Midbrain (tissue), 1 donor: ENCODE measurements at regions not wholly inside any gene's neighbourhood (a gene's known extent, or its start where the extent isn't known, plus 50 kb on each side); places are given as distances from the start of the nearest gene placed in this dataset.
A peak's percentile ranks its signal among the peaks of the same experiment; 100 is the strongest.
"Not testable (repeated sequence)": the region's sequence is repeated elsewhere in the genome, so short reads cannot be mapped to it uniquely, and the experiment has no call there.

Source experiments
- DNase-seq: peaks from one replicate; lab custom pipeline; 2025; lab: John Stamatoyannopoulos, UW

DNA sequence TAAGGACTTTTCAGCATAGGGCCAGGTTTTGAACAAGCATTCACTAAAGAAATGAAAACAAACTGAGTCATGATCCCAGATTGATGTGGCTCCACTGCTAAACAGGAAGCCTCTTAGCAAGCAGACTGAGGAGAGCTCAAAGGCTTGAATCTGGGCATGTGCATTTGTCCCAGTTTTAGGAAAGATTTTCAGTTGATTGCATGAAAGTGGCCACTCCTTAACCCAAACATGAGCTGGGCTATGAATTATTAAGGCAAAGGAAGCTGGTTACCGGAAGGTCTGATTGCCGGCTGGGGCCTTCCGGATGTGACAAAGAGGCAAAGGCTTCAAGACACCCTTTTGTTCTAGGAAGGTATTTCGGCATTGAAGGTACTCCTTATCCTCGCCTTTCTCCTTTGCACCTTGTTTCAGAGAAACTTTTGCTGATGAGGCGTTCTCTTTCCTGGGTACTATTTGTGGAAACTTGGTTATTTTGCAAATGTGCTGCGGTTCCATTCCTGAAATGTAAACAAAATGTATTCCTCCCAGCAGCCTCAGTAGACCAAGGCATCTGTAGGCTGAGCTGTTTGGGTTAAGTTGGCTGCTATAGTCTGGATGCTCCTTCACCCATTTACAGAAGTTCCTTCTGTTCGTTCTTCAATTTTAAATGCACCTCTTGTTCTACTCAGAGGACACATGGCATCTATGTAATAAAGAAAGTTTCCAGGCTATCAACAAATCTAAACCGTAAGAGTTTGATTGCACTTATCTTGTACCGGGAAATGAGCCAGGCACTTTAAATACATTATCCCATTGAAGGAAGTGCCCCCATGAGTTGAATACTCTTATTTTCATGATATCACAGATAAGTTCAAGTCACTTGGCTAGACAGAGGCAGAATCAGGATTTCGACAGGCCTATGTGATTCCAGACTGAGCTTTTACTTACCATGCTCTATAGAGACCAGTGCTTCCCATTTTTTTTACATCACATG lies 115.6 kb upstream of the METAP2 start:
- no peak for DNase-seq

DNA sequence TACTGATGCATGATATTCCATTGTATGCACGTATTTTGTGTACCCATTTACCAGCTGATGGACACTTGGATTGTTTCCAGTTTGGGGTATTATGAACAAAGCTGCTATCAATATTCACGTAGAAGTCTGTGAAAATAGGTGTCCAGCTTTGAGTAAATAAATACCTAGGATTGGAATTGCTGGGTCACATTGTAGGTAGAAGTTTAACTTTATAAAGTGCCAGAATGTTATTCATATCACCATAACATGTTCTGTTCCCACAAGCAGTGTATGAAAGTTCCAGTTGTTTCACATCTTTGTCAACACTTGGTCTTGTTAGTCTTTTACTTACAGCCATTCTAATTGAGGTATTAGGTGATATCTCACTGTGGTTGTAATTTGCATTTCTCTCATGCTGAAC lies 108.0 kb upstream of the METAP2 start:
- no peak for DNase-seq

GRCh38 chr12:95368931-95369330 lies 105.0 kb upstream of the METAP2 start:
- DNase-seq = no peak

DNA sequence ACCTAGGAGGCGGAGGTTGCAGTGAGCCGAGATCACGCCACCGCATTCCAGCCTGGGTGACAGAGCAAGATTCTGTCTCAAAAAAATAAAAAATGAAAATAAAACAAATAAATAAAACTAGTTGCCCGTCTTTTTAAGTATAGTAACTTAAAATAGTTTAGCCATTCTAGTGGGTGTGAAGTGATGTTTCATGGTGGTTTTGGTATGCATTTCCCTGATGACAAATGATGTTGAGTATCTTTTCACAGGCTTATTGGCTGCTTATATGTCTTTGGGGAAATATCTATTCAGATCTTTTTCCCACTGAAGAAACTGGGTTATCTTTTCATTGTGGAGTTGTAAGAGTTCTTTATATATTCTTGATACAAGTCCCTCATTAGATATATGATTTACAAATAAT lies 102.4 kb upstream of the METAP2 start:
- no peak for DNase-seq

- DNase-seq = not testable (repeated sequence)
These were observed 94.5 kb upstream of the METAP2 start for GRCh38 chr12:95379481-95379880.

- DNase-seq = not testable (repeated sequence)
These were observed 93.6 kb upstream of the METAP2 start for GRCh38 chr12:95380334-95380733.

DNA sequence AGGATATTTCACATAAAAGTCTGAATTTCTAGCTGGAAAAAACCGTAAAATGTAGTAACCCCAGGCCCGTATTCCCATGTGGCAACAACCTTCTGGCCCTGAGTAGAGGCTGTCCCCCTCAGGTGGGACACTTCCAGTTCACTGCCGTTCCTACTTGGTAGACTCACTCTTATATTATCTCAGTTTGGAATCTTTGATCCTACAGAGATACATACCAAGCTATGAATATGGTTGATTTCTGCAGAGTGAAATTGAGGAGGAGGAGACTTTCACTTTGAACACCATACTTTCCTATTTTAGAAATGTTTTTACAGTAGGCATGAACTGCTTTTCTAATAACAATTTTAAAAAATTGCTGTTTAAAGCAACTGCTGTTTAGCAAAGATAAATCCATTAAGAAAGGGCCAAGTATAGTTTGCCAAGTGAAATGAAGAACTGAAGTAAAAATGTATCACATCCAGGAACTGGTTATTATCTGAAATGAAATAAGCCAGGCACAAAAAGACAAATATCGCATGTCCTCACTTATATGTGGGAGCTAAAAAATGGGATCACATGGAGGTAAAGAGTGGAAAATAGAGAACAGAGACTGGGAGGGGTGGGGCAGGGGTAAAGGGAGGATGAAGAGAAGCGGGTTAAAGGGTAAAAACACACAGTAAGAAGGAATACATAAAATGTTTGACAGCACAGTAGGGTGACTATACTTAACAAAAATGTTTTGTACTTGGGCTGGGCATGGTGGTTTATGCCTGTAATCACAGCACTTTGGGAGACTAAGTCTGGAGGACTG lies 92.8 kb upstream of the METAP2 start:
- DNase-seq = no peak

DNA sequence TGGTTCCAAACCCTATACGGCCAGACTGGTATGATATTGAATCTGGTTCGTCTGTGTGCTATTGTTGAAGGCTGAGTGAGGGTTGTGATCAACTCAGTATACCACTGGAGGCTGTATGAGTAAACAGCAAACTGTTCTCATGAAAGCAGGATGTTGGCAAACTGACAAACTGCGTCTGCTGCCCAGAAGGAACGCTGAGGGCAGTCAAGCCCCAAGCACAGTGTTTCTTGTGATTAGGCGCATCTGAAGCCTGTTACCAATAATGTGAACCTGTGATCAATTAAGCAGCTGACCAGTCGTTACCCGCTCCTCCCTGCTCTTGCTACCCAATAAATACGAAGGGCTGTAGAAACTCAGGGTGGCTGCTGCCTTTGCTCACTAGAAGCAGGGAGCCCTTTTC lies 90.0 kb upstream of the METAP2 start:
- peak; percentile 22 for DNase-seq

GRCh38 chr12:95384785-95385184 lies 89.2 kb upstream of the METAP2 start:
- no peak for DNase-seq

DNA sequence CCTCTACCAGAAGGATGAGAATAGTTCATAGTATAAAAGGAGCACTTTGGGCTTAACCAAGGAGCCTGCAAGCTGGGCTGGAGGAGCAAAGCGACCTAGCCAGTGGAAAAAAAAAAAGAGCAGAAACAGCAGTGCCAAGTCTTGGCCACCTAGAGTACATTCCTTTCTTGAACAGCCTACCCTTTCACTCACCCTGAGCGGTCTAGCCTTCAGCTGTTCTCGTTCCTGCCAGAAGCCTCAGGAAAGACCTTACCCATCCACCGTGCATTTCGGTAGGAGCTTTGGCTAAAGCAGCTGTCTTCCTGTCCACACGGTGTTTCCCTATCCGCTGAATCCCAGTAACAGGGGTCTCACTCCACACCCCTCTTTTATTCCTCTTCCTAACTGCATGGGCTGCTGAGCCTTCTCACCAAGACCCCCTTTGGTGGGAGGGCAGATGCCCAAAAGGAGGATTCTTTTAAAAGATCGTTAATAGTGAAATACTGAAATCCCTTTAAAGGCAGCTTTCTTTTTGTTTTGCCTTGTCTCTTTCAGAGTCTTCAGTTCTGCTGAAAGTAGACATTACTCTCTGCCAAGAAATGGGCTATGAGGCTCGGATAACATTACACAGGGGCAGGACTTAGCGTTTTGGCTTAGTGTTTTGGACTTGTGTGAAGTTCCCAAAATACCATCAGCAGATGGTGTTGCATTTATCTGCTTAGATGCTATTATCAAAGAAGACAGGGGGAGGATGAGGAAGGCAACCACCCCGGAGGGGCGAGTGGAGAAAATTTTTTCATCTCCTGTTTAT lies 88.5 kb upstream of the METAP2 start:
- peak; percentile 12 for DNase-seq

DNA sequence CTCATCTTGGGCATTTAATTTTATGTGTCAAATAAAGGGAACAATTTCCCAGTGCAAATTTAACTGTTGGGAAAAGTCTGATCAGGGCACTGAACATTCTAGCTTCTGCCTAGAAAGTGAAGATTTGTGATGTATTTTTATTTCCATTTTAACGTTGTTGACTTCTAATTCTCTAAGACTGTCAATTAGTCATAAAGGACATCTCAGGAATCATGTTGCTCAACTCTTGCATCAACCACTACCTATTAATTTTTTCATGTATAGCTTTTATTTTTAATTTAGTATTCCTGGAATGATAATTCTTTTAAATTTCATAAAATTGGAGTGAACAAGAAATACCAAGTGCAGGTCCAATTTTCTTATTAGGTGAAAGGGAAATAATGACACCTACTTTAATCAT lies 87.9 kb upstream of the METAP2 start:
- no peak for DNase-seq

DNA sequence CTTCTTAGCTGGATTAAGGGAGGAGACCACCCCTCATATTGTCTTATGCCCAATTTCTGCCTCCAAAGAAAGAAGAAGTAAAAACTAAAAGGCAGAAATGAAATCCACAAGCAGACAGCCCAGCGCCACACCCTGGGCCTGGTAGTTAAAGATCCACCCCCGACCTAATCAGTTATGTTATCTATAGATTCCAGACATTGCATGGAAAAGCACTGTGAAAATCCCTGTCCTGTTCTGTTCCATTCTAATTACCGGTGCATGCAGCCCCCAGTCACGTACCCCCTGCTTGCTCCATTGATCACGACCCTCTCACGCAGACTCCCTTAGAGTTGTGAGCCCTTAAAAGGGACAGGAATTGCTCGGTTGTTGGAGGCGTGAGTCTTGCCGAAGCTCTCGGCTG lies 85.7 kb upstream of the METAP2 start:
- DNase-seq = not testable (repeated sequence)

DNA sequence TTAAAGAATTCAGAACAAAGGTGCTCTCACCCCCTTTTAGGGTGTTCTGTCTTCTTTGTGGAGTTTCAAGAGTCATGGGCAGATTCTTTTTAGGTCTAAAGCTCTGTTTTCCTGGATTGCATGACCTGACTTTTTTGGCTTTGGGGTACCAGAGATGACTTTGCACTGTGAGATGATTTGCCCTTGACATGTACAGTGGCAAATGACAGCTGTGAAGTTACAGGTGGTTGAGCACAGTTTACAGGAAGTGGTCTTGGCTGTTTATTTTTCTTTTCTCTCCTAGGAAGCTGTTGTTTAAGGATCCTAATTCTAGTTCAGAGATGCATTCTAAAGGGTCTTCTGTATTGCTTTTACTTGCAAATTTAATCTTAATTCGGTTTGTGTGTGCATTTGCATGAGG lies 83.8 kb upstream of the METAP2 start:
- no peak for DNase-seq

DNA sequence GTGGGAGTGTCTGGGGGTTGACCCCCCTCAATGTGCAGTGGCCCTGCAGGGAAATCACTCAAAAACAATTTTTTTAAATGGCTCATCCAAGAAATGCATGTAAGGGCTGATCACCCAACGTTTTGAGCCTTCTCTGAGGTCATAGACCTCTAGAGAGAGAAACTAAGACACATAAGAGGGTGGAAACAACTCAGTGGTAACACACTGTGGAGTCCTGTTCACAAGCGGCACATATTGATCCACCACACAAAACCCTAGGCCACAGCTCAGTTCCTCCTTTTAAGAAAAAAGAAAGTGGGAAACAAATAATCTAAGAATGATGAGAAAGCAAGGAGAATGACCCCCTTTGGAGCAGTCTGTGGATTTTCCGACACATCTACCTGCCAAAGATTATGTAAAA lies 83.0 kb upstream of the METAP2 start:
- no peak for DNase-seq

DNA sequence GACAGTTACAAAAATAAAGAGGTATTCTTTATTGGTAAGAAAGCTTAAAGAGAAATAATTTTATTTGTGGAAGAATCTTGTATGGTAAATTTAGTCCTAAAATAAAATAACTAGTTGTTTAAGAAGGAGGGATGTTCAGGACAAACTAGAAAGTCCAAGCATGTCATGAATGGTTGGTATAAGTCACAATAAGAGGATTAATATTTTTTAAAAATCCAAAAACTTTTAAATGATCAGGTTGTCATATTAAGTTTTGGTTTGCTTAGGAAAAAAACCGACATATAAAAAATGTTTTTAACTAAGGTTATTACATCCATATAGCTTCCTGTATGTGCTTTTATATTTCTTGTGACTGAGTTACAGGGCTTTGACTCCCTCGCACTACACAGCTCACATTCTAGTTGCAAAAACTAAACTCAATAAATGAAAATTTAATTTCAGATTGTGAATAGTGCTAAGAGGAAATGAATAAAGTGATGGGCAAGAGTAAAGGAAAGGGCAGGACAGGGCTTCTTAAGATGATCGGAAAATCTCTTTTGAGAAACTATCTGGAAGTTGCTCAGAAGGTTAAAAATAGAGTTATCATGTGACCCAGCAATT lies 80.7 kb upstream of the METAP2 start:
- DNase-seq = no peak

- no peak for DNase-seq
These were observed 78.3 kb upstream of the METAP2 start for GRCh38 chr12:95395696-95396095.

DNA sequence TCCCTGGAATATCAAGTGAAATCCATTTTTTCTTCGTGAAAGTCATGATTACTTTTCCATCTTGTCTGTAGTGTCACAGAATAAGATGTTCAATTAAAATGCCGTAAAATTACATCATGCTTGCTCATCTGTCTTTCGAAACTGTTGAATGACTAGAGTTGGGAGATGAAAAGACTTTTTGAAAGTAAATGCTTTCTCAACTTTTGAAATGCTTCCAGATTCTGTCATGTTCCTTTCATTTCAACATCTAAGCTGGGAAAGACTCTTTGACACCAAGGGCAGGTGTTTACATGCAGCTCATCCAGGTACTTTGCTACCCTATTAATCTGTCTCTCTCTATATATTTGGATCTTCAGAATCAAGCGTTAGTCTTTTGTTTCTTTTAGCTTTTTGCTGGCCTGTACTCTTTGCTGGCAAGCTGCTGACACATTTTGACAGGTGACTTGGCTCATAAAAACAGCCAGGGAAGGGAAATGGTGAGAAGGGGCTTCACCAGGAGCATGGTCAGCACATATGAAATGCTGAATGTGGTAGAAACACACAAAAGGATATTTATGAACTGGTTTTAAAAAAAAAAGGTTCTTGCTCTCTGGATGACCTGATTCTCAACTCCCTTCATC lies 77.0 kb upstream of the METAP2 start:
- DNase-seq = no peak

DNA sequence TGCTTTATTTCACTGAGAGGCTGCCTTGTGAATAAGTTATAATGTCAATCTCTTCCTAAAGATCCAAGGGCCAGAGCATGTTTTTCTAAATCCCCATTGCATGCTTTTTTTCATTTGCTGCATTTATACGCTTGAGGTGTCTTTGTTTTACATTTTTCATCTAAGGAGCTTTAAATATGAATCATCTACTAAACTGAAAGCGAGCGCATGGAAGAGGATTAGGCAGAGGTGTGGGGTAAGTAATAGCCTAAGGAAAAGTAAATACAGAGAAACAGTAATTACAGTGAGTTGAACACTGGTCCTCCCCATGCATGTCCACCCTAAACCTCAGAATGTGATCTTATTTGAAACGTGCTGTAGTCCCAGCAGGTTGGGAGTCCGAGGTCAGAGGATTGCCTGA lies 76.4 kb upstream of the METAP2 start:
- no peak for DNase-seq

GRCh38 chr12:95402096-95402495 lies 71.9 kb upstream of the METAP2 start:
- no peak for DNase-seq

- DNase-seq = no peak
These were observed 65.8 kb upstream of the METAP2 start for GRCh38 chr12:95408201-95408600.

DNA sequence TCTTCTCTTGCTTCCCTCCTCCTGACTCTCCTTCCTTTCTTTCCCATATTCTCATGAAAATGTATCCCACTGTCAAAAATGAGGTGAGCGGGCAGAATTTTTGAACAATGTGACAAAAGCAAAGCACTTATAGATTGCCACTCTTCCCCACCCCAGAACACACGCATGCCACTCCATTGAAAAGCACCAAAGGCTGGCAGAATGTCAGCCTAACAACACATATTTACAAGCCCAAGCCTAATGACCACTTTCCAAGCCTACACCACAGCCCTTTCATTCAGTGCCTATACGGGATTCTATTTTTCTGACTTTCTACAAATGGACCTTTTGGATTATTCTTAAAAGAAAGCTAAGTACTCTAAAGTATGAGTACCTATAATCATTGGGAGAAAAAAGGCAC lies 62.9 kb upstream of the METAP2 start:
- no peak for DNase-seq
